Hepatocyte (in vitro differentiated cells): ENCODE measurements at regions not wholly inside any gene's neighbourhood (a gene's known extent, or its start where the extent isn't known, plus 50 kb on each side); places are given as distances from the start of the nearest gene placed in this dataset.

Source experiments
- DNase-seq: peaks from one replicate; pipeline ENCODE4 v3.0.0-alpha.2; 2016; ENCODE audit warnings: low spot score
- H2AFZ ChIP-seq: fragments of 200-600 bp; sonication (generic); 2 replicates; pipeline ENCODE4 v1.6.0; 2016; ENCODE audit warnings: antibody characterized with exemption, mild to moderate bottlenecking
- H3K27ac ChIP-seq: fragments of 200-600 bp; sonication (generic); 2 replicates; pipeline ENCODE4 v1.5.1; 2016; ENCODE audit warnings: mild to moderate bottlenecking
- H3K27me3 ChIP-seq: fragments of 200-600 bp; sonication (generic); 2 replicates; pipeline ENCODE4 v1.6.1; 2016
- H3K36me3 ChIP-seq: fragments of 200-600 bp; sonication (generic); replicated peaks from 2 replicates; pipeline ENCODE4 v1.5.1; 2016; ENCODE audit warnings: low read depth; ENCODE audit not compliant: insufficient read depth
- H3K4me1 ChIP-seq: fragments of 200-600 bp; sonication (generic); 2 replicates; pipeline ENCODE4 v1.5.1; 2016; ENCODE audit warnings: mild to moderate bottlenecking, moderate library complexity; ENCODE audit not compliant: insufficient read depth
- H3K4me2 ChIP-seq: fragments of 200-600 bp; sonication (generic); 2 replicates; pipeline ENCODE4 v1.6.0; 2016
- H3K4me3 ChIP-seq: fragments of 200-600 bp; sonication (generic); 2 replicates; pipeline ENCODE4 v1.5.1; 2016; ENCODE audit warnings: mild to moderate bottlenecking
- H3K79me2 ChIP-seq: fragments of 200-600 bp; sonication (generic); 2 replicates; pipeline ENCODE4 v1.6.0; 2017; ENCODE audit warnings: mild to moderate bottlenecking
- H3K9me2 ChIP-seq: fragments of 200-600 bp; sonication (generic); replicated peaks from 2 replicates; pipeline ENCODE4 v1.6.0; 2017; ENCODE audit warnings: mild to moderate bottlenecking; ENCODE audit not compliant: insufficient read depth
- H3K9me3 ChIP-seq: fragments of 200-600 bp; sonication (generic); 2 replicates; pipeline ENCODE4 v1.5.1; 2016; ENCODE audit warnings: low read depth, mild to moderate bottlenecking
- H4K20me1 ChIP-seq: fragments of 200-600 bp; sonication (generic); 2 replicates; pipeline ENCODE4 v1.6.0; 2016; ENCODE audit warnings: mild to moderate bottlenecking; ENCODE audit not compliant: insufficient read depth, poor library complexity, severe bottlenecking
- EZH2 ChIP-seq: fragments of 200-600 bp; sonication (generic); IDR thresholded peaks from 2 replicates; pipeline ENCODE4 v1.6.1; 2016; ENCODE audit warnings: antibody characterized with exemption, mild to moderate bottlenecking, borderline replicate concordance
- EZH2phosphoT487 ChIP-seq: fragments of 200-600 bp; sonication (generic); IDR thresholded peaks from one replicate; pipeline ENCODE4 v1.6.1; 2018; ENCODE audit warnings: antibody characterized with exemption, mild to moderate bottlenecking, low read depth, moderate library complexity; ENCODE audit not compliant: unreplicated experiment, severe bottlenecking
- WGBS: methylation state at CpG from one replicate; pipeline ENCODE4 v1.1.6; 2016; ENCODE audit warnings: low lambda C conversion rate; ENCODE audit errors: missing lambda C conversion rate; 5-methylcytosine and 5-hydroxymethylcytosine counted together
- TF ChIP-seq, protein P1 (sequence below): fragments of 200-600 bp; sonication (generic); IDR thresholded peaks from 2 replicates; pipeline ENCODE4 v1.5.1; 2016; ENCODE audit warnings: antibody characterized with exemption, mild to moderate bottlenecking; ENCODE audit not compliant: poor library complexity

GRCh38 chr10:123354521-123354920 is 200.3 kb downstream of the BUB3 start:
- H3K79me2 ChIP-seq = no peaks in the 10 kb centered on the region
- no peak for DNase-seq
- TF ChIP-seq EZH2 (no peak), EZH2phosphoT487 (no peak)
- TF ChIP-seq, protein P1, sequence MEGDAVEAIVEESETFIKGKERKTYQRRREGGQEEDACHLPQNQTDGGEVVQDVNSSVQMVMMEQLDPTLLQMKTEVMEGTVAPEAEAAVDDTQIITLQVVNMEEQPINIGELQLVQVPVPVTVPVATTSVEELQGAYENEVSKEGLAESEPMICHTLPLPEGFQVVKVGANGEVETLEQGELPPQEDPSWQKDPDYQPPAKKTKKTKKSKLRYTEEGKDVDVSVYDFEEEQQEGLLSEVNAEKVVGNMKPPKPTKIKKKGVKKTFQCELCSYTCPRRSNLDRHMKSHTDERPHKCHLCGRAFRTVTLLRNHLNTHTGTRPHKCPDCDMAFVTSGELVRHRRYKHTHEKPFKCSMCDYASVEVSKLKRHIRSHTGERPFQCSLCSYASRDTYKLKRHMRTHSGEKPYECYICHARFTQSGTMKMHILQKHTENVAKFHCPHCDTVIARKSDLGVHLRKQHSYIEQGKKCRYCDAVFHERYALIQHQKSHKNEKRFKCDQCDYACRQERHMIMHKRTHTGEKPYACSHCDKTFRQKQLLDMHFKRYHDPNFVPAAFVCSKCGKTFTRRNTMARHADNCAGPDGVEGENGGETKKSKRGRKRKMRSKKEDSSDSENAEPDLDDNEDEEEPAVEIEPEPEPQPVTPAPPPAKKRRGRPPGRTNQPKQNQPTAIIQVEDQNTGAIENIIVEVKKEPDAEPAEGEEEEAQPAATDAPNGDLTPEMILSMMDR = no peak
- H3K27me3 ChIP-seq = peaks cover 3% of the 10 kb centered on the region
- WGBS = 72% methylated on average over 7 of the region's 7 CpGs
- H3K36me3 ChIP-seq = no peaks in the 10 kb centered on the region
- H2AFZ ChIP-seq = no peak overlapping the region
- H3K9me3 ChIP-seq = no peaks in the 10 kb centered on the region
- H3K4me2 ChIP-seq = no peak overlapping the region
- no peaks in the 10 kb centered on the region for H4K20me1 ChIP-seq
- H3K27ac ChIP-seq = no peak overlapping the region
- H3K4me3 ChIP-seq = no peak overlapping the region
- no peaks in the 10 kb centered on the region for H3K9me2 ChIP-seq
- no peaks in the 10 kb centered on the region for H3K4me1 ChIP-seq

- TF ChIP-seq, protein P1 = no peak
- TF ChIP-seq EZH2 = no peak
- no peak for TF ChIP-seq EZH2phosphoT487
- Histone ChIP-seq H3K27me3 (peaks cover 3% of the 10 kb centered on the region), H3K27ac (no peak overlapping the region), H3K79me2 (no peaks in the 10 kb centered on the region), H3K4me1 (no peaks in the 10 kb centered on the region), H4K20me1 (no peaks in the 10 kb centered on the region), H3K4me3 (no peak overlapping the region), H3K9me2 (no peaks in the 10 kb centered on the region), H3K9me3 (no peaks in the 10 kb centered on the region), H3K4me2 (no peak overlapping the region), H2AFZ (no peak overlapping the region), H3K36me3 (no peaks in the 10 kb centered on the region)
- no peak for DNase-seq
- WGBS = 69% methylated on average over 6 of the region's 6 CpGs
Measured at GRCh38 chr10:123355748-123356481, 201.7 kb downstream of the BUB3 start.

DNA sequence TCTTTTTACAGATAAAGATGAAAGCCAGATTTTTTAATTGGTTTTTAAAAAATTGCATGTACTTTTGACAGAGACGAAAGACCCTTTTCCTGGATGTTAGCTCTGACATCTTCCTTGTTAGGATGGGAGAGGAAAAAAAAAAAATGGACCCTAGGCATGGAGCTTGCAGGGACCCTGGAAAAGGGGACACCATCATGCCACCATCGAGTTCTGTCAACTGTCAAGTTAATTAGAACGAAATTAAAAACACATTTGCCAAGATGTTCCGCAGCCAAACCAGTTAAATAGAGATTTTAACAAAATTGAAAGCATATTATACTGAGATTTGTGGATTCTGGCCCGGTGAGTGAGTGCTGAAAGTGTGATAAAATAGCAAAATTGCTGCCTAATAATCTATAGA is 202.6 kb downstream of the BUB3 start:
- Histone ChIP-seq H3K36me3 (no peaks in the 10 kb centered on the region), H4K20me1 (no peaks in the 10 kb centered on the region), H3K9me2 (no peaks in the 10 kb centered on the region), H3K9me3 (no peaks in the 10 kb centered on the region), H3K4me1 (no peaks in the 10 kb centered on the region), H3K4me2 (no peak overlapping the region), H2AFZ (no peak overlapping the region), H3K27me3 (peaks cover 3% of the 10 kb centered on the region), H3K27ac (no peak overlapping the region), H3K79me2 (no peaks in the 10 kb centered on the region), H3K4me3 (no peak overlapping the region)
- 73% methylated on average over 5 of the region's 5 CpGs for WGBS
- DNase-seq = no peak
- TF ChIP-seq EZH2phosphoT487 = no peak
- no peak for TF ChIP-seq EZH2

GRCh38 chr10:123357421-123357930 is 203.3 kb downstream of the BUB3 start:
- no peak for DNase-seq
- no peaks in the 10 kb centered on the region for H3K36me3 ChIP-seq
- H3K79me2 ChIP-seq = no peaks in the 10 kb centered on the region
- no peak overlapping the region for H3K4me2 ChIP-seq
- no peaks in the 10 kb centered on the region for H4K20me1 ChIP-seq
- H3K4me1 ChIP-seq = no peaks in the 10 kb centered on the region
- no peak overlapping the region for H3K4me3 ChIP-seq
- no peak overlapping the region for H2AFZ ChIP-seq
- TF ChIP-seq EZH2 (no peak), EZH2phosphoT487 (no peak)
- TF ChIP-seq, protein P1 = no peak
- no peaks in the 10 kb centered on the region for H3K9me3 ChIP-seq
- WGBS = 58% methylated on average over 17 of the region's 17 CpGs
- H3K27me3 ChIP-seq = peaks cover 3% of the 10 kb centered on the region
- no peak overlapping the region for H3K27ac ChIP-seq
- H3K9me2 ChIP-seq = no peaks in the 10 kb centered on the region
